ENCODE measurements at regions not wholly inside any gene's neighbourhood (a gene's known extent, or its start where the extent isn't known, plus 50 kb on each side); places are given as distances from the start of the nearest gene placed in this dataset.

DNA sequence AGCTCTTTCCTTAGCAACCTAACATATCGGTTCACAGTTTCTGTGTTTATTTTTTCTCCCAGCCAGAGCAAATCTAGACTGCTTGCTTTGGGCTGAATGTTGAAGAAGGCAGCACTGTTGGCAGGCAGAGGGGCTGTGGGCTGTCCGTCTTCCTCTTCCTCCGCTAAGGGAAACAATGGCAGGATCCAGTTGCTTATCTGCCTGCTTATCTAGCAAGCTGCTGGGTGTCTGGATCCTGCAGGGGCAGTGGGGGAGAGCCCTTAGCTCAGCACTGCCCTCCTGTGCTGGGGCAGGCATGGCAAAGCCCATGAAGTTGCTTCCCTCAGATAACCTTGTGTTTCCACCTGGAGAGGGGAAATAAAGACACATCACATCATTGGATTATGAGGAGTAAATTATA, 92.7 kb upstream of the CD93 start:
- intact Hi-C loops (cut with micrococcal nuclease) (loop anchor here (5.0 kb wide), 1 partner anchor 47 kb away; no protein-coding TSS in a partner anchor), in situ Hi-C loops (cut with MboI) (no loop called here)
- DNase-seq (ENCODE audit: extremely low read depth in 1 of 4, low spot score in 3 of 4) (peak; percentile 53 to 65 (median 63)), FAIRE-seq (peak; percentile 75), ATAC-seq (peak; percentile 84)
- Histone ChIP-seq H3K4me1 (replicated peaks in 1 of 2; ENCODE audit: control insufficient read depth in 2 of 2, insufficient read depth in 2 of 2, low read length in 2 of 2) (peaks cover 20 to 27% of the 10 kb centered on the region in 2 experiments; a peak in 4 of 5 replicates), H3K9me1 (ENCODE audit: control insufficient read depth, insufficient read depth, low read length) (no peaks in the 10 kb centered on the region), H3K4me3 (no peak overlapping the region), H2AFZ (ENCODE audit: low read depth, low read length) (peak overlapping the region; percentile 71), H3K27me3 (ENCODE audit: control insufficient read depth in 2 of 2, insufficient read depth in 2 of 2, low read length in 2 of 2) (no peaks in the 10 kb centered on the region), H3K9ac (ENCODE audit: insufficient read depth in 1 of 2, low read depth in 2 of 2, low read length in 2 of 2) (peak overlapping the region in 1 of 2 experiments; percentile 10; a peak in 1 of 4 replicates), H3K36me3 (ENCODE audit: control insufficient read depth, insufficient read depth, low read length) (no peaks in the 10 kb centered on the region), H3K27ac (ENCODE audit: extremely low read depth, low read depth, low read length) (0 out of 3 replicates have a peak overlapping the region, but pooled peaks have one; percentile 28), H3K79me2 (ENCODE audit: control insufficient read depth, insufficient read depth, low read length) (no peaks in the 10 kb centered on the region), H3K9me3 (replicated peaks; ENCODE audit: control insufficient read depth, insufficient read depth, low read depth, low read length) (no peaks in the 10 kb centered on the region), H4K20me1 (replicated peaks; ENCODE audit: control insufficient read depth, insufficient read depth, low read length) (no peaks in the 10 kb centered on the region), H3K4me2 (ENCODE audit: insufficient read depth, low read length) (peak overlapping the region; percentile 43; the same call in 1 of the 2 replicates)
- ChIA-PET POLR2A (interaction anchor here (0.6 to 1.7 kb wide), 4 partner anchors 10 to 23 kb away, joined by 3 to 6 read pairs (median 4); no protein-coding TSS in a partner anchor), CTCF (ENCODE audit: low intra/inter-chr PET ratio) (no interaction called here)
- WGBS (ENCODE audit: insufficient coverage, low coverage, missing lambda C conversion rate): 0% methylated on average over 2 of the region's 3 CpGs
- BruUV-seq (replicated peaks): no TSS peak
- 0 out of 2 replicates have a peak, but pooled peaks have one; percentile 32 for TF ChIP-seq EP300 (IDR thresholded peaks at IDR 0.05; ENCODE audit: low read length)
- TF ChIP-seq, protein P1, sequence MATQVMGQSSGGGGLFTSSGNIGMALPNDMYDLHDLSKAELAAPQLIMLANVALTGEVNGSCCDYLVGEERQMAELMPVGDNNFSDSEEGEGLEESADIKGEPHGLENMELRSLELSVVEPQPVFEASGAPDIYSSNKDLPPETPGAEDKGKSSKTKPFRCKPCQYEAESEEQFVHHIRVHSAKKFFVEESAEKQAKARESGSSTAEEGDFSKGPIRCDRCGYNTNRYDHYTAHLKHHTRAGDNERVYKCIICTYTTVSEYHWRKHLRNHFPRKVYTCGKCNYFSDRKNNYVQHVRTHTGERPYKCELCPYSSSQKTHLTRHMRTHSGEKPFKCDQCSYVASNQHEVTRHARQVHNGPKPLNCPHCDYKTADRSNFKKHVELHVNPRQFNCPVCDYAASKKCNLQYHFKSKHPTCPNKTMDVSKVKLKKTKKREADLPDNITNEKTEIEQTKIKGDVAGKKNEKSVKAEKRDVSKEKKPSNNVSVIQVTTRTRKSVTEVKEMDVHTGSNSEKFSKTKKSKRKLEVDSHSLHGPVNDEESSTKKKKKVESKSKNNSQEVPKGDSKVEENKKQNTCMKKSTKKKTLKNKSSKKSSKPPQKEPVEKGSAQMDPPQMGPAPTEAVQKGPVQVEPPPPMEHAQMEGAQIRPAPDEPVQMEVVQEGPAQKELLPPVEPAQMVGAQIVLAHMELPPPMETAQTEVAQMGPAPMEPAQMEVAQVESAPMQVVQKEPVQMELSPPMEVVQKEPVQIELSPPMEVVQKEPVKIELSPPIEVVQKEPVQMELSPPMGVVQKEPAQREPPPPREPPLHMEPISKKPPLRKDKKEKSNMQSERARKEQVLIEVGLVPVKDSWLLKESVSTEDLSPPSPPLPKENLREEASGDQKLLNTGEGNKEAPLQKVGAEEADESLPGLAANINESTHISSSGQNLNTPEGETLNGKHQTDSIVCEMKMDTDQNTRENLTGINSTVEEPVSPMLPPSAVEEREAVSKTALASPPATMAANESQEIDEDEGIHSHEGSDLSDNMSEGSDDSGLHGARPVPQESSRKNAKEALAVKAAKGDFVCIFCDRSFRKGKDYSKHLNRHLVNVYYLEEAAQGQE (IDR thresholded peaks at IDR 0.05; ENCODE audit: borderline replicate concordance): peak; percentile 80
- TF ChIP-seq, protein P1 (CRISPR knock-in tag; IDR thresholded peaks at IDR 0.05; ENCODE audit: low read depth): no peak
- 0 out of 2 replicates have a peak, but pooled peaks have one; percentile 24 for TF ChIP-seq CC2D1A (IDR thresholded peaks at IDR 0.05)
- no peak for TF ChIP-seq ELF4 (CRISPR knock-in tag; IDR thresholded peaks at IDR 0.05)
- TF ChIP-seq, protein P2, sequence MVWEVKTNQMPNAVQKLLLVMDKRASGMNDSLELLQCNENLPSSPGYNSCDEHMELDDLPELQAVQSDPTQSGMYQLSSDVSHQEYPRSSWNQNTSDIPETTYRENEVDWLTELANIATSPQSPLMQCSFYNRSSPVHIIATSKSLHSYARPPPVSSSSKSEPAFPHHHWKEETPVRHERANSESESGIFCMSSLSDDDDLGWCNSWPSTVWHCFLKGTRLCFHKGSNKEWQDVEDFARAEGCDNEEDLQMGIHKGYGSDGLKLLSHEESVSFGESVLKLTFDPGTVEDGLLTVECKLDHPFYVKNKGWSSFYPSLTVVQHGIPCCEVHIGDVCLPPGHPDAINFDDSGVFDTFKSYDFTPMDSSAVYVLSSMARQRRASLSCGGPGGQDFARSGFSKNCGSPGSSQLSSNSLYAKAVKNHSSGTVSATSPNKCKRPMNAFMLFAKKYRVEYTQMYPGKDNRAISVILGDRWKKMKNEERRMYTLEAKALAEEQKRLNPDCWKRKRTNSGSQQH (CRISPR knock-in tag; IDR thresholded peaks at IDR 0.05): no peak
- peak; percentile 31 to 33; a peak in 1 of 4 replicates for TF ChIP-seq KDM1A (IDR thresholded peaks at IDR 0.05)
- peak; percentile 41; the same call in 1 of the 2 replicates for TF ChIP-seq DMBX1 (CRISPR knock-in tag; IDR thresholded peaks at IDR 0.05; ENCODE audit: borderline replicate concordance)
- TF ChIP-seq STAG1 (CRISPR knock-in tag; IDR thresholded peaks at IDR 0.05; ENCODE audit: borderline replicate concordance): no peak
- peak; percentile 28; the same call in 1 of the 2 replicates for TF ChIP-seq CBFA2T3 (IDR thresholded peaks at IDR 0.05)
- TF ChIP-seq JUND (IDR thresholded peaks at IDR 0.05; ENCODE audit: borderline replicate concordance, low read depth, low read length): peak; percentile 55; the same call in 1 of the 2 replicates
- peak; percentile 42; the same call in 1 of the 3 replicates for TF ChIP-seq JUND (tag; IDR thresholded peaks at IDR 0.05; ENCODE audit: borderline replicate concordance, low read depth, low read length)
- no peak for TF ChIP-seq ZEB2 (IDR thresholded peaks at IDR 0.05)
- 0 out of 2 replicates have a peak, but pooled peaks have one; percentile 26 for TF ChIP-seq SMC3 (conservative IDR thresholded peaks at IDR 0.05; ENCODE audit: insufficient read depth, low read depth, low read length)
- TF ChIP-seq BRD9 (IDR thresholded peaks at IDR 0.05; ENCODE audit: low read depth, partially characterized antibody): no peak
